ENCODE measurements at regions not wholly inside any gene's neighbourhood (a gene's known extent, or its start where the extent isn't known, plus 50 kb on each side); places are given as distances from the start of the nearest gene placed in this dataset.

DNA sequence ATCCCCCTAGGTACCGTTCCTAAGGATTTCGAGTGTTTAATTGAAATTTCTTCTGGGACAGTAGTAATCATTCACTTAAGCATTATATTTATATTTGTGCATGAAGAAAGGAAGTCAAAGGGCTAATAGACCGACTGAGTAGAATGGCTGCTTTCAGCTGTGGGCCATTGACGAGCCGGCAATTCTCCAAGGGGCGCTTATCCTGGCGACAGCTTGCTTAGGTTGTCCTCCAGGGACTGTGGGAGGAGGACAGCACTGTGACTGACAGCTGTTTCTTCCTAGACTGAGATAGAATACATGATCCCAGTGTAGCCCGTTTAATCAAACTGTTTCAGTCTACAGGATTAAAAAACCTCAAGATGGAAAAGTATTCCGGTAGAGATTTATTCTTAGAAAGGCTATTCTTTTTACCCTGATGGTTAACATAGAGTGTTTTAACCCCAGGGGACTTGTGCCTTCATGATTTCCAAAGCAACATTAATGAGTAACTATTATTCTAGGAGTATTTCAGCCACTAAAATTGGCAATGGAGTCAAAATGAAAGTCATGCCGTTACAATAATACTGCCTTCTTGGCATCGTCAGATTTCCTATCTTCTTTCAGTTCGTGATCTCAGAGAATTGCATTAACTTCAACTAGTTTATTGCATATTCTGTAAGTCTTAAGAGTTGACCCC is 943.1 kb upstream of the WWC1 start:
- TF ChIP-seq ZFX (IDR thresholded peaks at IDR 0.05; ENCODE audit: borderline replicate concordance): no peak
- TF ChIP-seq, protein P1, sequence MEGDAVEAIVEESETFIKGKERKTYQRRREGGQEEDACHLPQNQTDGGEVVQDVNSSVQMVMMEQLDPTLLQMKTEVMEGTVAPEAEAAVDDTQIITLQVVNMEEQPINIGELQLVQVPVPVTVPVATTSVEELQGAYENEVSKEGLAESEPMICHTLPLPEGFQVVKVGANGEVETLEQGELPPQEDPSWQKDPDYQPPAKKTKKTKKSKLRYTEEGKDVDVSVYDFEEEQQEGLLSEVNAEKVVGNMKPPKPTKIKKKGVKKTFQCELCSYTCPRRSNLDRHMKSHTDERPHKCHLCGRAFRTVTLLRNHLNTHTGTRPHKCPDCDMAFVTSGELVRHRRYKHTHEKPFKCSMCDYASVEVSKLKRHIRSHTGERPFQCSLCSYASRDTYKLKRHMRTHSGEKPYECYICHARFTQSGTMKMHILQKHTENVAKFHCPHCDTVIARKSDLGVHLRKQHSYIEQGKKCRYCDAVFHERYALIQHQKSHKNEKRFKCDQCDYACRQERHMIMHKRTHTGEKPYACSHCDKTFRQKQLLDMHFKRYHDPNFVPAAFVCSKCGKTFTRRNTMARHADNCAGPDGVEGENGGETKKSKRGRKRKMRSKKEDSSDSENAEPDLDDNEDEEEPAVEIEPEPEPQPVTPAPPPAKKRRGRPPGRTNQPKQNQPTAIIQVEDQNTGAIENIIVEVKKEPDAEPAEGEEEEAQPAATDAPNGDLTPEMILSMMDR (IDR thresholded peaks at IDR 0.05): no peak
- no peak overlapping the region for H3K27ac ChIP-seq

DNA sequence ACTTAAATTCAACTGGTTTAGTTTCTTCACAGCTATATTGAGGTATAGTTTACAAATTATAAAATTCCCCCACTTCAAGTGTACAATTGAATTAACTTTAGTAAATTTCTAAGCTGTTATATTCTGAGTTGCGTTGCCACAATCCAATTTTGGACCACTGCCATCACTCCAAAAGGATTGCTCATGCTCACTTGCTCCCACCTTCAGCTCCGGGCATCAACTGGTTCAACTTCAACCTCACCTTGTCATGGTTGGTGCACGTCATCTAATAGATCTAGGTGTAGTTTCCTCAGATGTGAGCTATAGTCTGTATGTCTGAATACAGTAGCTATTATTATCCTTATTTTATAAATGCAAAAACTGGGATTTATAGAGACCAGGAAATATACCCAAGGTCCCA is 942.5 kb upstream of the WWC1 start:
- no peak overlapping the region for H3K27ac ChIP-seq
- no peak for TF ChIP-seq ZFX (IDR thresholded peaks at IDR 0.05; ENCODE audit: borderline replicate concordance)
- TF ChIP-seq, protein P1 (IDR thresholded peaks at IDR 0.05): no peak

- TF ChIP-seq ZFX (IDR thresholded peaks at IDR 0.05; ENCODE audit: borderline replicate concordance): no peak
- TF ChIP-seq, protein P1 (IDR thresholded peaks at IDR 0.05): no peak
- H3K27ac ChIP-seq: no peak overlapping the region
Measured at GRCh38 chr5:167351316-167351715, 940.1 kb upstream of the WWC1 start.

DNA sequence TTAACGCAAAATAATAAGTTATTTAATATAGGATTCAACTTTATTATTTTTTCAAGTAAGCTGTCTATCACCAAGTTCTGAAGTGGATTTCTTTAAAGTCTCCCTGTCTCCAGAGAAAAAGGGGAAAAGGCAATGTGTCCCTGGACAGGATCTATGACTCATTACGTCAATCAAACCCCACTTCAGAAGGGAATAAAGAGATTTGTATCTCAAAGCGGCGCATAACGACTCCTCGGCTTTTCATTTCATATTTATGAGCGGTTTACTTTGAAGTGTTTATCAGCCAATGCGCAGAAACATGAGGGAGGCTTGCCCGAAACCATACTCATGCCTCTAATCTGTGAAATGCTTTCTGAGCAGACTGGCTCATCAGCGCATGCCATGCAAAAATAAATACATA is 938.6 kb upstream of the WWC1 start:
- no peak overlapping the region for H3K27ac ChIP-seq
- TF ChIP-seq, protein P1 (IDR thresholded peaks at IDR 0.05): no peak
- TF ChIP-seq ZFX (IDR thresholded peaks at IDR 0.05; ENCODE audit: borderline replicate concordance): no peak

- no peak overlapping the region for H3K27ac ChIP-seq
- TF ChIP-seq, protein P1 (IDR thresholded peaks at IDR 0.05): no peak
- no peak for TF ChIP-seq ZFX (IDR thresholded peaks at IDR 0.05; ENCODE audit: borderline replicate concordance)
Measured at GRCh38 chr5:167355346-167355745, 936.1 kb upstream of the WWC1 start.

- no peak overlapping the region for H3K27ac ChIP-seq
- TF ChIP-seq ZFX (IDR thresholded peaks at IDR 0.05; ENCODE audit: borderline replicate concordance): no peak
- TF ChIP-seq, protein P1 (IDR thresholded peaks at IDR 0.05): no peak
Measured at GRCh38 chr5:167356374-167356773, 935.1 kb upstream of the WWC1 start.

GRCh38 chr5:167358868-167359492 is 932.5 kb upstream of the WWC1 start:
- TF ChIP-seq, protein P1 (IDR thresholded peaks at IDR 0.05): no peak
- no peak for TF ChIP-seq ZFX (IDR thresholded peaks at IDR 0.05; ENCODE audit: borderline replicate concordance)
- H3K27ac ChIP-seq: no peak overlapping the region
